ENCODE measurements at regions not wholly inside any gene's neighbourhood (a gene's known extent, or its start where the extent isn't known, plus 50 kb on each side); places are given as distances from the start of the nearest gene placed in this dataset.
A peak's percentile ranks its signal among the peaks of the same experiment; 100 is the strongest.

DNA sequence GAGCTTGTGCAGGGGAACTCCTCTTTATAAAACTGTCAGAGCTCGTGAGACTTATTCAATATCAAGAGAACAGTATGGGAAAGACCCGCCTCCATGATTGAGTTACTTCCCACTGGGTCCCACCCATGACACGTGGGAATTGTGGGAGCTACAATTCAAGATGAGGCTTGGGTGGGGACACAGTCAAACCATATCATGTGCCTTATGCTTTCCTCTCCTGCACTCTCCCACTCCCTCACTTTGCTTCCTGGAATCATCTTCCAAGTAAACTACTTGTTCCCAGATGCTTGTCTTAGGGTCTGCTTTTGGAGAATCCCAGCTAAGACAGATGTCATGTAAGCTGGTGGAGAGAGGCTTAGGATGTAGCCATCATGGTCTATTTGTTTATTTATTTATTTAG, 271.2 kb downstream of the HAPSTR1 start:
- Histone ChIP-seq H3K27ac (ENCODE audit: low read length) (no peak overlapping the region), H3K27me3 (ENCODE audit: control insufficient read depth, insufficient read depth) (no peaks in the 10 kb centered on the region), H3K4me1 (ENCODE audit: control insufficient read depth, insufficient read depth, low read length) (no peaks in the 10 kb centered on the region), H3K9me3 (ENCODE audit: control insufficient read depth, low read length) (no peaks in the 10 kb centered on the region), H3K4me3 (ENCODE audit: low read length) (no peak overlapping the region)
- DNase-seq, result no peak
- WGBS, result 85% methylated on average over 3 of the region's 3 CpGs
- intact Hi-C loops (cut with DNase I), result no loop called here
- no peak for ATAC-seq

DNA sequence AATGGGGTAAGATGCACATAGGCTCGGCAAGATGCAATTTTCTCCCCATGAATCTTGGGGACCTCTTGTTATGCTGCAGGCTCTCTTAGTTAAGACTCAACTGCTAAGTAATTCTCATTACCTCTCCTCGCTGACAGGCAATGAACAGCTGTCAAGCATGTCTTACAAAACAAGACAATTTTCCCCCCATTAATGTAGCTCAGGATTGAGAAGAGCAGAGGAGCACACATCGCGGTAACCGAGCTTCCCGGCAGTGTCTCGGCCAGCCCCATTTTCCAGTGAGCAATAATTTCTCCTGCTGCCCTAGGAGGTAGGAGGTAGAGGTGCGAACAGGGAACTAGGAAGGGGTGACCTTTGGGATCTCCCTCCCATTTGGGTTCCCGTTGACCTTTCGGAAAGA, 272.1 kb downstream of the HAPSTR1 start:
- intact Hi-C loops (cut with DNase I), result no loop called here
- no peak overlapping the region for H3K4me3 ChIP-seq (ENCODE audit: low read length)
- no peaks in the 10 kb centered on the region for H3K4me1 ChIP-seq (ENCODE audit: control insufficient read depth, insufficient read depth, low read length)
- no peak overlapping the region for H3K27ac ChIP-seq (ENCODE audit: low read length)
- no peak for DNase-seq
- H3K27me3 ChIP-seq (ENCODE audit: control insufficient read depth, insufficient read depth), result no peaks in the 10 kb centered on the region
- WGBS, result 94% methylated on average over 10 of the region's 10 CpGs
- H3K9me3 ChIP-seq (ENCODE audit: control insufficient read depth, low read length), result no peaks in the 10 kb centered on the region
- no peak for ATAC-seq

DNA sequence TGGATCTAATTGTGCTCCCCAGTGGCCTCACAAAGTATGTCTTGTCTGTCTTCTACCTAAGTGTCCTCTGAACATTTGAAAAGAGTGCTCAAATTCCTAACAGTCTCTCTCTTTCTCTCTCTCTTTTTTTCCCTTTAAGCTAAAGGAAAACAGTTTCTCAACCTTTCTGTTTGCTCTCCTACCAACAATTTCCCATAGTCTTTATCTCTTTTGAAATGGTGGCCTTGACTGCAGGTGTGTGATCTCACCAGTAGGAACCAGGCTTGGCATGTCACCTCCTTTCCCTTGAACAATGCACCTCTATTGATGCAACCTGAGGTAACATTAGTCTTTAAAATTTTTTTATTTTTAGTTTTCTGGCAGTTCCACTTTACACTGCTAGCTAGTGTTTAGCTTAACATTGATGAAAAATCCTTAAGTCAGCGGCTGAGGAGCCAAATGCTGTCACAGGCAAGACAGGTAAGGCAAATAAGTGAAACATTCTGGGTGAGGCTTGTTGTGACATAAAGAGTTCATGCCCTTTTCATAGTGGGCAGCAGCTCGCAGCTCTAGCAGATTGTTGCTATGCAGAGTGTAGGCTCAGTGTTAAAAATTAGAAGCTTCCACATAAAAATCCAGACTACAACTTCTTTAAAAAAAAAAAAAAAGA, 273.4 kb downstream of the HAPSTR1 start:
- Histone ChIP-seq H3K27ac (ENCODE audit: low read length) (no peak overlapping the region), H3K4me1 (ENCODE audit: control insufficient read depth, insufficient read depth, low read length) (no peaks in the 10 kb centered on the region), H3K9me3 (ENCODE audit: control insufficient read depth, low read length) (no peaks in the 10 kb centered on the region), H3K27me3 (ENCODE audit: control insufficient read depth, insufficient read depth) (no peaks in the 10 kb centered on the region), H3K4me3 (ENCODE audit: low read length) (no peak overlapping the region)
- intact Hi-C loops (cut with DNase I), result no loop called here
- ATAC-seq (no peak), DNase-seq (no peak)
- WGBS, result 60% methylated on average over 2 of the region's 2 CpGs

DNA sequence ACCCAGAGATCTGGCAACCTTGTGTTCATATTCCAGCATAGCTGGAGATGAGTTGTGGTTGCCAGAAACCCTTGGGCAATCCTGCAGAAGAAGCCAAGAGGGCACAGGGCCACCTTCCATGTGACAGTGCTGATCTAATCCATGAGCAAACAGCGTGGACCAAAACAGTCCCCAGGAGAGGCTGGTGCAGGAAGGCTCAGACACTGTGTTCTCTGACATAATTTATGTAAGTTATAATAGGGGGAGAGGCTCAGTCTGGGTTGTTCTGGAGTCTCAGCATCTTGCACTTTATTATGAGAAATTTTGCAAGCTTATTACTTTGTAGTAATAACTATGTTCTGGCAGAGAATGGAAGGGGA, 273.9 kb downstream of the HAPSTR1 start:
- H3K4me1 ChIP-seq (ENCODE audit: control insufficient read depth, insufficient read depth, low read length), result no peaks in the 10 kb centered on the region
- no peaks in the 10 kb centered on the region for H3K27me3 ChIP-seq (ENCODE audit: control insufficient read depth, insufficient read depth)
- ATAC-seq (peak; percentile 90 to 92), DNase-seq (peak; percentile 82 to 91 (median 85))
- WGBS, result 12% methylated on average over 1 of the region's 1 CpG
- H3K27ac ChIP-seq (ENCODE audit: low read length), result no peak overlapping the region
- no peak overlapping the region for H3K4me3 ChIP-seq (ENCODE audit: low read length)
- no peaks in the 10 kb centered on the region for H3K9me3 ChIP-seq (ENCODE audit: control insufficient read depth, low read length)
- intact Hi-C loops (cut with DNase I), result no loop called here

DNA sequence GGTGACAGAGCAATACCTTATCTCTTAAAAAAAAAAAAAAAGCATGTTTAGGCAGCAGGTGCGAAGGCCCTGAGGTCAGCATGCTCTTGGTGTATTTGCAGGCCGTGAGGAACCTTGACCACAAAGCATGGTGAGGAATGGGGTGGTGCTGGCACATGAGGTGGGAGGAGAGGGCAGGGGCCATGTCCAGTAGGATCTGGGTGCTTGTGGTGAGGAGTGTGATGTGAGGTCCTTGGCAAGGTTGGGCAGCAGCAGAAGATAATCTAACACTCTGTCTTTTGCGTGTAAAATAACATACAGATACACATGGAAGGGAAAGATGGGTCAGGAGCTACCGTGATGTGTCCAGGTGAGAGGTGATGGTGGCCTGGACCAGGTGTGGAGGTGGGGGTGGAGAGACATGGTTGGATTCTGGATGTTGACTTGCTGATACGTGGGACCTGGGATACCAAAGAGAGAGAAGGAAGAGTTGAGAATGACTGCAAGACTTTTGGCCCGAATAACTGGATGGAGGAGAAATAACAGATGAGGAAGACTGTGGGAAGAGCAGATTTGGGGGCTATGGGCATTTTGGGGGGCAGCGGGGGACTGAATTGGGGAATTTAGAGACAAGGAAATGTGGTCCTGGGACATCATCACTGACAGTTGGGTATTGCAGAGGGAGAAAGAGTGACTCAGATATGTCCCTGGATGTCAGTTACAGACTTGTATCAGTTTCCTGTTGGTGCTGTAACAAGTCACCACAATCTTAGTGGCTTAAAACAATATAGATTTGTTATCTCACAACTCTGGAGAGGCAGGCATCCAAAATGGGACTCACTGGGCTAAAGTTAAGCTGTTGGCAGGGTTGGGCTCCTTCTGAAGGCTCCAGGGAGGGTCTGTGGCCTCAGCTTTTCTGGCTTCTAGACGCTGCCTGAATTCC, 274.9 kb downstream of the HAPSTR1 start:
- no peak for ATAC-seq
- 82% methylated on average over 8 of the region's 8 CpGs for WGBS
- no peak overlapping the region for H3K27ac ChIP-seq (ENCODE audit: low read length)
- H3K27me3 ChIP-seq (ENCODE audit: control insufficient read depth, insufficient read depth), result no peaks in the 10 kb centered on the region
- H3K9me3 ChIP-seq (ENCODE audit: control insufficient read depth, low read length), result no peaks in the 10 kb centered on the region
- intact Hi-C loops (cut with DNase I), result no loop called here
- H3K4me1 ChIP-seq (ENCODE audit: control insufficient read depth, insufficient read depth, low read length), result no peaks in the 10 kb centered on the region
- no peak overlapping the region for H3K4me3 ChIP-seq (ENCODE audit: low read length)
- no peak for DNase-seq

DNA sequence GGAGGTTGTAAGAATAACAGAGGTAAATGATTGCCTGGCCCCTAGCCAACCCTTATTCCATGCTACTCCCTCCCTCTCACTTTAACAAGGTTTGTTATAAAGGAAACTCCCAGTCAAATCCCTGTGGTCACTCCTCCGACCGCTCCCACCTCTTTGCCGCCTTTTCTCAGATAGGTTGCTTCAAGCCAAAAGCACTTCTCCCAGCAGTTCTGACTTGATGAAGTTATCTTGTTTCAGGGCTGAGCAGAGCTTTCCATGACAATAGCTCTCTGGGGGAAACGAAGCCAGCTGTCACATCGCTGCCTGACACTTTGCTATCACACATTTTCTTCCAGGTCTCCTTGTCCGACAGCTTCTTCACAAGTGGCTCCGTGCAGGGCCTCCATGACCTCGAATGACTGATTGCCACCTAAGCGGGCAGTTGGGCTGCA, 278.6 kb downstream of the HAPSTR1 start:
- Histone ChIP-seq H3K9me3 (ENCODE audit: control insufficient read depth, low read length) (no peaks in the 10 kb centered on the region), H3K27ac (ENCODE audit: low read length) (peak overlapping the region; percentile 8), H3K4me3 (ENCODE audit: low read length) (no peak overlapping the region), H3K4me1 (ENCODE audit: control insufficient read depth, insufficient read depth, low read length) (peaks cover 2% of the 10 kb centered on the region), H3K27me3 (ENCODE audit: control insufficient read depth, insufficient read depth) (no peaks in the 10 kb centered on the region)
- intact Hi-C loops (cut with DNase I), result no loop called here
- DNase-seq (peak; percentile 47 to 72 (median 67)), ATAC-seq (peak; percentile 79 to 83)
- 30% methylated on average over 9 of the region's 9 CpGs for WGBS

DNA sequence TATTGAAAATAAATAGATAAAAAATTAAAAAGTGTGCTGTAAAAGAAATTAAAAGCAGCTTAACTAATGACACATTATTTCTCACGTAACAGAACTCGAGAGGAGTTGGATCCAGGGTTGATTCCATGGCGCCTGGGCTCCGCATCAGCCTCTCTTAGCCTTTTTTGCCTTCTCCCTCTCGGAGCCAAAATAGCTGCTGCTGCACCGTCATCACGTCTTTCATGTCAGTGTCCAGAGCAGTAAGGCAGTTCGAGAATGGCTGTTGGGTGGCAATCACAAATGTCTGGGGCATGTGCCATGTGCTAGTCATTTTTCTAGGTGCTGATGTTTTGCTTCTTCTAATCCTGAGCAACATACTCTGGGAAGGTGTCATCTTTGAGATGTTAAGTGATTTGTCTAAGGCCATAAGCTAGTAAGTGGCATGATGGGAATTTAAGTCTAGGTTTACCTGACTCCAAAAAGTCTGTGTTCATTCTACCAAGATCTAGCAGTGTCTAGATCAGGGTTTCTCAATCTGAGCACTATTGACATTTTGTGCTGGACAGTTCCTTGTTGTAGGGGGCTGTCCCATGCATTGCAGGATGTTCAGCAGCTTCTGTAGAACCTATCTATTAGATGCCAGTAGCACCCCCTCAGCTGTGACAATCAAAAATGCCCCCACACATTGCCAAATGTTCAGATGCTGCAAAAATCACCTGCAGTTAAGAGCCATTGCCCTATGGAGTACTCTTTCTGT, 280.4 kb downstream of the HAPSTR1 start:
- DNase-seq (no peak), ATAC-seq (no peak)
- H3K4me3 ChIP-seq (ENCODE audit: low read length), result no peak overlapping the region
- intact Hi-C loops (cut with DNase I), result no loop called here
- peaks cover 2% of the 10 kb centered on the region for H3K4me1 ChIP-seq (ENCODE audit: control insufficient read depth, insufficient read depth, low read length)
- WGBS, result 86% methylated on average over 8 of the region's 8 CpGs
- no peaks in the 10 kb centered on the region for H3K27me3 ChIP-seq (ENCODE audit: control insufficient read depth, insufficient read depth)
- H3K9me3 ChIP-seq (ENCODE audit: control insufficient read depth, low read length), result no peaks in the 10 kb centered on the region
- no peak overlapping the region for H3K27ac ChIP-seq (ENCODE audit: low read length)

DNA sequence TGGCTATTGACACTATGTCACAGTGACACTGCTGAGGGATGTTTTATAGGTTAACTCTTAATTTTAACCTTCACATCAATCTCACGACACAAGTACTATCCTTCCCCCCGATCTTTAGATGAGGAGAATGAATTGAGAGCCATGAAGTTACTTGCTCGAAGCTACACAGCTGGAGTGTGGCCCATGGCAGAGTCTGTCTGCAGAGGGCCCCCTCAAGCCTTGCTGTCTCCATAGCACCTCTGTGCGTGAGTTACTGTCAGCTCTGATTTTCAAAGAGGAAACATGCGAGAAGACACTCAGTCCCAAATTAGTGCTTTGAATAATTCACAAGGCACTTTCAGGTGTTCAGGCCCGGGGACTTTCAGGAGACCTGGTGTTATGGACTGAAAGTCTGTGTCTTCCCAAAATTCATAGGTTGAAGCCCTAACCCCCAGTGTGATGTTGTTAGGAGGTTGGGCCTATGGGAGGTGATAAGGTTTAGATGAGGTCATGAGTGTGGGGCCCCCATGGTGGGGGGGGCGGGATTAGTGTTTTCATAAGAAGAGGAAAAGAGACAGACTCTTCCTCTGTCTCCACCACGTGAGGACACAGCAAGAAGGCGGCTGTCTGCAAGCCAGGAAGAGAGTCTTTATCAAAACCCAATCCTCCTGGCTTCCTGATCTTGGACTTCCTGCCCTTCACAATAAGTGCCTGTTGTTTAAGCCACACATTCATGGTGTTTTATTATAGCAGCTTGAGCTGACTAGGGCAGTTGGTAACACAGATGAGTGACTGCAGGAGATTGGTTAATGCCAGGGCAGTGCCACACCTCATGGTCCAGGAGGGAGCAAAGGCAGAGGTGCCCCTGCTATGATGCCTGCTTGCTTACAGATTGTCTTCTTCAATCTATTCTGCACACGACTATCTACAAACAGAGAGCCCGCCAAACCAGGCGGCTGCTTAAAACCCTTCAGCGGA, 281.8 kb downstream of the HAPSTR1 start:
- DNase-seq, result no peak
- Histone ChIP-seq H3K9me3 (ENCODE audit: control insufficient read depth, low read length) (no peaks in the 10 kb centered on the region), H3K4me3 (ENCODE audit: low read length) (no peak overlapping the region), H3K27ac (ENCODE audit: low read length) (no peak overlapping the region), H3K4me1 (ENCODE audit: control insufficient read depth, insufficient read depth, low read length) (peaks cover 2% of the 10 kb centered on the region), H3K27me3 (ENCODE audit: control insufficient read depth, insufficient read depth) (no peaks in the 10 kb centered on the region)
- peak in 1 of 2 donors; percentile 32 for ATAC-seq
- WGBS, result 44% methylated on average over 13 of the region's 13 CpGs
- intact Hi-C loops (cut with DNase I), result no loop called here

DNA sequence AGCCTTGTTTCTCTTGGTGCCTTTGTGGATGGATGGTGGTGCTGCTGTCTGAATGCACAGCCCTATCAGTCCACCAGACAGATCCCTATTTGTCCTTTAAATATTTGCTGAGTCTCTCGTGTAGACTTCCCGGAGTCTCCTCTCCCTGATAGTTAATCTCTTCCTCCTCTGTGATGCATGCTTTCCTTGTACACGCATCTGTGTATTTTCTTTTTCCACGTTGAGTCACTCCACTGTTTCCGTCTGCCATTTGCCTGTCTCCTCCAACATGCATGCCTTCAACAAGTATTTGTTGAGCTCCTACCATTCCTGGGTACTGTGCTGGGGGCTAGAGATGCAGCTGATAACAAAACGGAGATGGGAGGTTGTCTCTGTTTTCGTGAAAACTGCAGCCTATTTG, 282.6 kb downstream of the HAPSTR1 start:
- no peak overlapping the region for H3K4me3 ChIP-seq (ENCODE audit: low read length)
- H3K4me1 ChIP-seq (ENCODE audit: control insufficient read depth, insufficient read depth, low read length), result peaks cover 3% of the 10 kb centered on the region
- WGBS, result 20% methylated on average over 7 of the region's 7 CpGs
- intact Hi-C loops (cut with DNase I), result no loop called here
- H3K27me3 ChIP-seq (ENCODE audit: control insufficient read depth, insufficient read depth), result no peaks in the 10 kb centered on the region
- no peak for ATAC-seq
- no peak overlapping the region for H3K27ac ChIP-seq (ENCODE audit: low read length)
- no peaks in the 10 kb centered on the region for H3K9me3 ChIP-seq (ENCODE audit: control insufficient read depth, low read length)
- no peak for DNase-seq

DNA sequence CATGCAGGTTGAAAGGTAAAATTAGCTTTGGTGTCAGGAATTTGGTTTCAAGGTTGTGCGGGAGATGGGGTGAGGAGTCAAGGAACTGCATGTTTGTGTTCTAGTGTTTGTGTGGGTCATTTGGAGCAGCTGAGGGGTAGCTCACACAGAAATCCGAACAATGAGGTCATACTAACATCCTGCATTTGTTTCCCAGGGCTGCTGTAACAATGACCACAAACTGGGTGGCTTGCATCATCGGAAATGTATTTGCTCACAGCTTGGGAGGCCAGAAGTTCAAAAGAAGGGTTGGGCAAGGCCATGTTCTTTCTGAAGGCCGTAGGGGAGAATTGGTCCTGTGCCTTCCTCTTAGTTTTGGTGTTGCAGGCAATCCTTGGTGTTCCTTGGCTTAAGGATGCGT, 287.4 kb downstream of the HAPSTR1 start:
- Histone ChIP-seq H3K27me3 (ENCODE audit: control insufficient read depth, insufficient read depth) (no peaks in the 10 kb centered on the region), H3K4me1 (ENCODE audit: control insufficient read depth, insufficient read depth, low read length) (peaks cover 2% of the 10 kb centered on the region), H3K27ac (ENCODE audit: low read length) (no peak overlapping the region), H3K4me3 (ENCODE audit: low read length) (no peak overlapping the region), H3K9me3 (ENCODE audit: control insufficient read depth, low read length) (no peaks in the 10 kb centered on the region)
- intact Hi-C loops (cut with DNase I), result no loop called here
- peak in 1 of 2 donors; percentile 40 for ATAC-seq
- no peak for DNase-seq
- 52% methylated on average over 5 of the region's 5 CpGs for WGBS
